ENCODE measurements at regions not wholly inside any gene's neighbourhood (a gene's known extent, or its start where the extent isn't known, plus 50 kb on each side); places are given as distances from the start of the nearest gene placed in this dataset.

GRCh38 chr3:188950832-188951489 is 220.8 kb upstream of the TPRG1 start:
- peak; percentile 54 for ATAC-seq
- CTCF ChIA-PET = interaction anchor here (7.0 kb wide), 1 partner anchor 1211 kb away, joined by 57 read pairs; no protein-coding TSS in a partner anchor
- Histone ChIP-seq H3K36me3 (ENCODE audit: control insufficient read depth, insufficient read depth, low read length) (no peaks in the 10 kb centered on the region), H3K9me3 (ENCODE audit: control insufficient read depth, insufficient read depth, low read depth, low read length) (no peaks in the 10 kb centered on the region), H3K27ac (ENCODE audit: low read length) (peak overlapping the region; percentile 80), H3K4me3 (ENCODE audit: low read depth in 2 of 2, low read length in 2 of 2) (no peak overlapping the region), H3K27me3 (ENCODE audit: control insufficient read depth, insufficient read depth, low read length) (no peaks in the 10 kb centered on the region), H3K4me1 (ENCODE audit: control insufficient read depth, insufficient read depth, low read length) (peaks cover 39% of the 10 kb centered on the region)
- BruUV-seq (replicated peaks) = no TSS peak
- POLR2A ChIA-PET = no interaction called here
- peak; percentile 91 for DNase-seq (ENCODE audit: low read depth, low spot score)
- TF ChIP-seq CTCF (IDR thresholded peaks at IDR 0.05) (no peak), SIN3A (IDR thresholded peaks at IDR 0.05; ENCODE audit: borderline replicate concordance, insufficient read depth, low read depth, low read length) (no peak), POLR2AphosphoS5 (IDR thresholded peaks at IDR 0.05; ENCODE audit: low read depth, low read length) (no peak)
- intact Hi-C loops (cut with micrococcal nuclease; ENCODE audit: unreplicated experiment) (loop anchor here (5.0 to 10.0 kb wide), 2 partner anchors 676 to 914 kb away; no protein-coding TSS in a partner anchor), in situ Hi-C loops (cut with HindIII; ENCODE audit: low pct_unique_long_range_greater_than_20kb, low sequenced_read_pairs) (loop anchor here (10.0 kb wide), 1 partner anchor 1206 kb away; the partner anchor contains the start of gene BCL6)

DNA sequence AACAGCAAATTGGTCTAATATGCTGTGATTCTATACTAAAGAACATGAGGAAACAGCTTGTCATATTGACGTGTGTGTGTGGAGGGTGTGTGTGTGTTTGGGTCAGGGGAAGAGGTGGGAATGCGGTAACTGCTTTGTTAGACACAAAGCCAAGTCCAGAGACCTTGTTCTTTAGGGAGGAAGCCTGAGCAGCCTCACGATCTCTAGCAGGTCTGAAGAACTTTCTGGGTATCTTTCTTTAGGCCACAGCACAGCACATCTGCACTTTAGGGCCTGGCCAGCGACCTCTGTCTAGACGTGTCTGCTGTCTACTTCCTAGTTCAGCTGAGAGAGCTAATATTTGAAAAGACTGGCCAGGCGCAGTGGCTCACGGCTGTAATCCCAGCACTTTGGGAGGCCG is 220.0 kb upstream of the TPRG1 start:
- BruUV-seq (replicated peaks) = no TSS peak
- in situ Hi-C loops (cut with HindIII; ENCODE audit: low pct_unique_long_range_greater_than_20kb, low sequenced_read_pairs) = loop anchor here (10.0 kb wide), 1 partner anchor 1207 kb away; the partner anchor contains the start of gene BCL6
- H3K27ac ChIP-seq (ENCODE audit: low read length) = peak overlapping the region; percentile 80

More for the DNA sequence above, 220.0 kb upstream of the TPRG1 start:
- H3K36me3 ChIP-seq (ENCODE audit: control insufficient read depth, insufficient read depth, low read length) = no peaks in the 10 kb centered on the region
- ChIA-PET POLR2A (no interaction called here), CTCF (interaction anchor here (7.0 kb wide), 1 partner anchor 1212 kb away, joined by 57 read pairs; no protein-coding TSS in a partner anchor)
- H3K4me3 ChIP-seq (ENCODE audit: low read depth in 2 of 2, low read length in 2 of 2) = no peak overlapping the region
- ATAC-seq (no peak), DNase-seq (ENCODE audit: low read depth, low spot score) (no peak)
- no peaks in the 10 kb centered on the region for H3K27me3 ChIP-seq (ENCODE audit: control insufficient read depth, insufficient read depth, low read length)
- H3K9me3 ChIP-seq (ENCODE audit: control insufficient read depth, insufficient read depth, low read depth, low read length) = no peaks in the 10 kb centered on the region
- intact Hi-C loops (cut with micrococcal nuclease; ENCODE audit: unreplicated experiment) = loop anchor here (5.0 to 10.0 kb wide), 2 partner anchors 677 to 914 kb away; no protein-coding TSS in a partner anchor
- peaks cover 33% of the 10 kb centered on the region for H3K4me1 ChIP-seq (ENCODE audit: control insufficient read depth, insufficient read depth, low read length)
- TF ChIP-seq SIN3A (IDR thresholded peaks at IDR 0.05; ENCODE audit: borderline replicate concordance, insufficient read depth, low read depth, low read length) = no peak
- no peak for TF ChIP-seq POLR2AphosphoS5 (IDR thresholded peaks at IDR 0.05; ENCODE audit: low read depth, low read length)
- TF ChIP-seq REST (IDR thresholded peaks at IDR 0.05; ENCODE audit: insufficient read depth in 1 of 2, low read depth in 2 of 2, low read length in 1 of 2) = no peak
- no peak for TF ChIP-seq TCF7L2 (IDR thresholded peaks at IDR 0.05; ENCODE audit: low read depth, low read length)
- no peak for TF ChIP-seq CTCF (IDR thresholded peaks at IDR 0.05)
